Tibial nerve (tissue), 4 donors: ENCODE measurements at regions not wholly inside any gene's neighbourhood (a gene's known extent, or its start where the extent isn't known, plus 50 kb on each side); places are given as distances from the start of the nearest gene placed in this dataset.

Experiments
- DNase-seq, 2 donors: peaks; one replicate each; pipeline ENCODE4 v3.0.0-alpha.2; 2019; ENCODE audit warnings: low spot score in 2 of 2
- H3K27ac ChIP-seq, 4 donors: fragments of 200-600 bp; sonication (generic) in 3 of 4; one replicate each; pipeline ENCODE4 v1.5.1; 2017 to 2019; ENCODE audit warnings: mild to moderate bottlenecking in 1 of 4
- H3K27me3 ChIP-seq, 2 donors: fragments of 200-600 bp; sonication (generic) in 1 of 2; one replicate each; pipeline versions ENCODE4 v1.5.1 to v1.6.0; 2017 to 2019
- H3K36me3 ChIP-seq, 3 donors: fragments of 200-600 bp; sonication (generic); one replicate each; pipeline ENCODE4 v1.5.1; 2018 to 2019
- H3K4me1 ChIP-seq, 4 donors: fragments of 200-600 bp; sonication (generic) in 3 of 4; one replicate each; pipeline ENCODE4 v1.5.1; 2017 to 2019
- H3K4me3 ChIP-seq, 4 donors: fragments of 200-600 bp; sonication (generic) in 3 of 4; one replicate each; pipeline ENCODE4 v1.5.1; 2017 to 2019; ENCODE audit warnings: mild to moderate bottlenecking in 1 of 4, moderate library complexity in 1 of 4
- H3K9me3 ChIP-seq, 4 donors: fragments of 200-600 bp; sonication (generic) in 3 of 4; one replicate each; pipeline ENCODE4 v1.5.1; 2017 to 2019
- CTCF ChIP-seq, 5 experiments: fragments of 200-600 bp in 3 of 5; fragments of 450-650 bp in 2 of 5; sonication (generic) in 3 of 5; IDR thresholded peaks; one replicate each; pipeline ENCODE4 v1.5.1; 2016 to 2019; ENCODE audit warnings: antibody characterized with exemption in 5 of 5, mild to moderate bottlenecking in 3 of 5, moderate library complexity in 2 of 5
- EP300 ChIP-seq, 2 donors: sonication (generic); formaldehyde crosslinking; IDR thresholded peaks; one replicate each; pipeline ENCODE4 v1.6.1; 2017; ENCODE audit warnings: antibody characterized with exemption in 2 of 2, mild to moderate bottlenecking in 1 of 2
- POLR2A ChIP-seq, 2 donors: fragments of 450-650 bp; IDR thresholded peaks; one replicate each; pipeline ENCODE4 v1.6.1; 2017; ENCODE audit warnings: antibody characterized with exemption in 2 of 2, mild to moderate bottlenecking in 2 of 2, moderate library complexity in 2 of 2
- WGBS, 2 donors: methylation state at CpG; one replicate each; pipeline ENCODE4 v1.1.5; 2018; 5-methylcytosine and 5-hydroxymethylcytosine counted together

- Histone ChIP-seq H3K9me3 (peaks cover 0 to 11% (median 0%) of the 10 kb centered on the region in 4 donors), H3K27me3 (no peaks in the 10 kb centered on the region), H3K4me1 (no peaks in the 10 kb centered on the region), H3K27ac (no peak overlapping the region), H3K4me3 (no peak overlapping the region), H3K36me3 (no peaks in the 10 kb centered on the region)
- WGBS, 2 donors, result 90 to 91% methylated on average over 1 of the region's 1 CpG
- no peak for DNase-seq
- TF ChIP-seq CTCF (IDR thresholded peaks at IDR 0.05) (no peak), EP300 (IDR thresholded peaks at IDR 0.05) (no peak), POLR2A (IDR thresholded peaks at IDR 0.05) (no peak)
These were observed 725.2 kb downstream of the BRINP1 start for GRCh38 chr9:118644066-118644465.

- TF ChIP-seq POLR2A (IDR thresholded peaks at IDR 0.05) (no peak), EP300 (IDR thresholded peaks at IDR 0.05) (no peak), CTCF (IDR thresholded peaks at IDR 0.05) (no peak)
- WGBS, 2 donors, result 40 to 44% methylated on average over 1 of the region's 1 CpG
- no peak overlapping the region for H3K4me3 ChIP-seq
- no peak for DNase-seq
- H3K9me3 ChIP-seq, result peaks cover 0 to 11% (median 0%) of the 10 kb centered on the region in 4 donors
- no peak overlapping the region for H3K27ac ChIP-seq
- H3K36me3 ChIP-seq, result no peaks in the 10 kb centered on the region
- no peaks in the 10 kb centered on the region for H3K4me1 ChIP-seq
- H3K27me3 ChIP-seq, result no peaks in the 10 kb centered on the region
These were observed 721.9 kb downstream of the BRINP1 start for GRCh38 chr9:118647331-118647730.

- DNase-seq, result no peak
- H3K36me3 ChIP-seq, result no peaks in the 10 kb centered on the region
- H3K9me3 ChIP-seq, result peaks cover 0 to 11% (median 0%) of the 10 kb centered on the region in 4 donors
- H3K27me3 ChIP-seq, result no peaks in the 10 kb centered on the region
- TF ChIP-seq POLR2A (IDR thresholded peaks at IDR 0.05) (no peak), EP300 (IDR thresholded peaks at IDR 0.05) (no peak), CTCF (IDR thresholded peaks at IDR 0.05) (no peak)
- H3K27ac ChIP-seq, result no peak overlapping the region
- H3K4me3 ChIP-seq, result no peak overlapping the region
- no peaks in the 10 kb centered on the region for H3K4me1 ChIP-seq
These were observed 718.8 kb downstream of the BRINP1 start for GRCh38 chr9:118650417-118650816.

GRCh38 chr9:118651511-118651910 lies 717.7 kb downstream of the BRINP1 start:
- Histone ChIP-seq H3K36me3 (no peaks in the 10 kb centered on the region), H3K4me1 (no peaks in the 10 kb centered on the region), H3K4me3 (no peak overlapping the region), H3K27me3 (no peaks in the 10 kb centered on the region), H3K9me3 (peaks cover 0 to 3% (median 0%) of the 10 kb centered on the region in 4 donors), H3K27ac (no peak overlapping the region)
- TF ChIP-seq POLR2A (IDR thresholded peaks at IDR 0.05) (no peak), EP300 (IDR thresholded peaks at IDR 0.05) (no peak), CTCF (IDR thresholded peaks at IDR 0.05) (no peak)
- WGBS, 2 donors, result 67 to 71% methylated on average over 2 of the region's 2 CpGs
- DNase-seq, result no peak

- DNase-seq, result no peak
- Histone ChIP-seq H3K27me3 (no peaks in the 10 kb centered on the region), H3K4me3 (no peak overlapping the region), H3K9me3 (no peaks in the 10 kb centered on the region), H3K27ac (no peak overlapping the region), H3K4me1 (no peaks in the 10 kb centered on the region), H3K36me3 (no peaks in the 10 kb centered on the region)
- TF ChIP-seq EP300 (IDR thresholded peaks at IDR 0.05) (no peak), POLR2A (IDR thresholded peaks at IDR 0.05) (no peak), CTCF (IDR thresholded peaks at IDR 0.05) (no peak)
- WGBS, 2 donors, result 84 to 93% methylated on average over 2 of the region's 2 CpGs
These were observed 717.0 kb downstream of the BRINP1 start for GRCh38 chr9:118652258-118652657.
